H9 (cell line): ENCODE measurements at regions not wholly inside any gene's neighbourhood (a gene's known extent, or its start where the extent isn't known, plus 50 kb on each side); places are given as distances from the start of the nearest gene placed in this dataset.

ENCODE experiments used
- DNase-seq: peaks from one replicate; pipeline ENCODE4 v3.0.0-alpha.2; 2017
- H2AFZ ChIP-seq: one replicate; pipeline ENCODE4 v1.6.1; 2013; ENCODE audit warnings: mild to moderate bottlenecking, low read length, control low read depth, moderate library complexity
- H2AK5ac ChIP-seq: 2 replicates; pipeline ENCODE4 v1.6.1; 2013; ENCODE audit warnings: low read length, control low read depth, mixed read lengths; ENCODE audit not compliant: insufficient read length
- H2BK120ac ChIP-seq: one replicate; pipeline ENCODE4 v1.6.1; 2013; ENCODE audit warnings: low read depth, mild to moderate bottlenecking, low read length, control low read depth, inconsistent platforms; ENCODE audit not compliant: poor library complexity, severe bottlenecking
- H2BK12ac ChIP-seq: 2 replicates; pipeline ENCODE4 v1.6.1; 2013; ENCODE audit warnings: low read length, control low read depth, mixed read lengths, low read depth; ENCODE audit not compliant: insufficient read length
- H2BK15ac ChIP-seq: 2 replicates; pipeline ENCODE4 v1.6.1; 2013; ENCODE audit warnings: low read depth, low read length, control low read depth
- H2BK20ac ChIP-seq: one replicate; pipeline ENCODE4 v1.6.1; 2013; ENCODE audit warnings: low read depth, mild to moderate bottlenecking, low read length, control low read depth, inconsistent platforms; ENCODE audit not compliant: poor library complexity, severe bottlenecking
- H2BK5ac ChIP-seq: 2 replicates; pipeline ENCODE4 v1.6.1; 2013; ENCODE audit warnings: low read length, control low read depth, mixed read lengths; ENCODE audit not compliant: insufficient read length
- H3K14ac ChIP-seq: 2 replicates; pipeline ENCODE4 v1.6.1; 2013; ENCODE audit warnings: low read length, control low read depth; ENCODE audit not compliant: insufficient read depth
- H3K18ac ChIP-seq: 2 replicates; pipeline ENCODE4 v1.6.1; 2013; ENCODE audit warnings: low read depth, mild to moderate bottlenecking, mixed read lengths, low read length, control low read depth; ENCODE audit not compliant: insufficient read length
- H3K23ac ChIP-seq: 2 replicates; pipeline ENCODE4 v1.6.1; 2013; ENCODE audit warnings: low read length, control low read depth, mixed read lengths, low read depth; ENCODE audit not compliant: insufficient read length
- H3K23me2 ChIP-seq: 2 replicates; pipeline ENCODE4 v1.6.1; 2013; ENCODE audit warnings: low read depth, mild to moderate bottlenecking, mixed read lengths, low read length, control low read depth; ENCODE audit not compliant: insufficient read length, poor library complexity, severe bottlenecking
- H3K27ac ChIP-seq: 2 replicates; pipeline ENCODE4 v1.5.1; 2013; ENCODE audit warnings: low read length, control low read depth, mixed read lengths, low read depth; ENCODE audit not compliant: insufficient read length
- H3K27me3 ChIP-seq: 2 replicates; pipeline ENCODE4 v1.6.1; 2013; ENCODE audit warnings: low read length, control low read depth, inconsistent platforms; ENCODE audit not compliant: insufficient read depth
- H3K4ac ChIP-seq: 2 replicates; pipeline ENCODE4 v1.6.1; 2013; ENCODE audit warnings: low read depth, mild to moderate bottlenecking, control low read depth, inconsistent platforms, low read length, moderate library complexity
- H3K4me1 ChIP-seq: 2 replicates; pipeline ENCODE4 v1.6.1; 2013; ENCODE audit warnings: low read length, control low read depth, inconsistent platforms; ENCODE audit not compliant: insufficient read depth
- H3K4me2 ChIP-seq: 2 replicates; pipeline ENCODE4 v1.6.1; 2013; ENCODE audit warnings: low read length, control low read depth, mixed read lengths; ENCODE audit not compliant: insufficient read length, insufficient read depth
- H3K56ac ChIP-seq: 2 replicates; pipeline ENCODE4 v1.6.1; 2013; ENCODE audit warnings: low read depth, mild to moderate bottlenecking, mixed read lengths, low read length, control low read depth; ENCODE audit not compliant: insufficient read length
- H3K79me1 ChIP-seq: 2 replicates; pipeline ENCODE4 v1.6.1; 2013; ENCODE audit warnings: low read depth, mild to moderate bottlenecking, moderate library complexity, low read length, control low read depth, inconsistent platforms; ENCODE audit not compliant: insufficient read depth, poor library complexity, severe bottlenecking
- H3K79me2 ChIP-seq: 2 replicates; pipeline ENCODE4 v1.6.1; 2013; ENCODE audit warnings: low read length, control low read depth, inconsistent platforms; ENCODE audit not compliant: insufficient read depth
- H3K9ac ChIP-seq: 2 replicates; pipeline ENCODE4 v1.6.1; 2013; ENCODE audit warnings: low read length, control low read depth, mixed read lengths; ENCODE audit not compliant: insufficient read length; ENCODE audit errors: extremely low read depth
- H3K9me3 ChIP-seq: one replicate; pipeline ENCODE4 v1.6.1; 2013; ENCODE audit warnings: low read depth, low read length, inconsistent platforms; ENCODE audit not compliant: control insufficient read depth
- H3T11ph ChIP-seq: one replicate; pipeline ENCODE4 v1.6.1; 2013; ENCODE audit warnings: mild to moderate bottlenecking, low read length, control low read depth, inconsistent platforms
- H4K20me1 ChIP-seq: one replicate; pipeline ENCODE4 v1.6.1; 2013; ENCODE audit not compliant: control insufficient read depth, insufficient read length, insufficient read depth
- H4K5ac ChIP-seq: 2 replicates; pipeline ENCODE4 v1.6.1; 2013; ENCODE audit warnings: low read depth, mild to moderate bottlenecking, mixed read lengths, low read length, control low read depth; ENCODE audit not compliant: insufficient read length
- H4K8ac ChIP-seq: replicated peaks from 2 replicates; pipeline ENCODE4 v1.6.1; 2013; ENCODE audit warnings: low read length, control low read depth, mixed read lengths, low read depth; ENCODE audit not compliant: insufficient read length
- H4K91ac ChIP-seq: 2 replicates; pipeline ENCODE4 v1.6.1; 2013; ENCODE audit warnings: low read depth, mild to moderate bottlenecking, moderate library complexity, mixed read lengths, low read length, control low read depth; ENCODE audit not compliant: insufficient read length
- H3K27ac Mint-ChIP-seq, 3 experiments: 2 replicates in 2 of 3; 3 replicates in 1 of 3; pipeline ENCODE4 v1.8.0; 2020 to 2021; ENCODE audit warnings: mixed read lengths in 3 of 3, mild to moderate bottlenecking in 1 of 3, moderate library complexity in 1 of 3
- H3K27me3 Mint-ChIP-seq: 2 replicates; pipeline ENCODE4 v1.8.0; 2021; ENCODE audit warnings: low read depth, mild to moderate bottlenecking, moderate library complexity, mixed read lengths
- H3K36me3 Mint-ChIP-seq, 3 experiments: 2 replicates in 2 of 3; 3 replicates in 1 of 3; pipeline ENCODE4 v1.8.0; 2020 to 2021; ENCODE audit warnings: low read depth in 3 of 3, mixed read lengths in 3 of 3; ENCODE audit not compliant: insufficient read depth in 1 of 3
- H3K4me1 Mint-ChIP-seq, 2 experiments: 2 replicates each; pipeline ENCODE4 v1.8.0; 2020; ENCODE audit warnings: mixed read lengths in 2 of 2
- H3K4me3 Mint-ChIP-seq, 2 experiments: 2 replicates in 1 of 2; 3 replicates in 1 of 2; pipeline ENCODE4 v1.8.0; 2020 to 2021; ENCODE audit warnings: mild to moderate bottlenecking in 2 of 2, mixed read lengths in 2 of 2, moderate library complexity in 1 of 2
- H3K9me3 Mint-ChIP-seq, 2 experiments: 2 replicates in 1 of 2; 3 replicates in 1 of 2; pipeline ENCODE4 v1.8.0; 2020; ENCODE audit warnings: mild to moderate bottlenecking in 2 of 2, mixed read lengths in 2 of 2, moderate library complexity in 1 of 2
- WGBS: extraction: QIAGEN DNeasy Blood & Tissue Kit; methylation state at CpG from one replicate; pipeline ENCODE4 v1.1.7; 2013; ENCODE audit warnings: missing lambda C conversion rate, low lambda C conversion rate, mixed read lengths; ENCODE audit not compliant: insufficient read length; ENCODE audit errors: extremely low coverage; 5-methylcytosine and 5-hydroxymethylcytosine counted together
- TF ChIP-seq, protein P1 (sequence below): fragments of 200-600 bp; sonication (generic); conservative IDR thresholded peaks from 3 replicates; pipeline ENCODE4 v1.8.0; 2021; ENCODE audit warnings: antibody characterized with exemption, mild to moderate bottlenecking

DNA sequence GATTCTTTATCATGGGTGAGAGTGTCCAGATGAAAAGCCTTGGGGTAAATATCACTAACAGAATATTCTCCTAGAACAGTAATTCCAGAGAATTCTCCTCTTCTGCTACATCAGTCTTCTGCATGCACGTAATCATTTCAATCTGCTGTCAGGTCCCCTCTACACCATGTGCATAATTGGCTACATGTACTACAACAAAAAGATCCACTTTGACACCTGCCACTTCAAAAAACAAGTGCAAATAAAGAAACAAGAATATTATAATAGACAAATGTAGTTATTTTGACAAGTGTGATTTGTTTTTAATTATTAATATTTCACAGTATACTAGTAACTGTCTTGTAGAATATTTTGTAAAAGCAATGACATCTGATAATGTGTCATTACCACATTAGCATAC, 154.2 kb downstream of the SAMD5 start:
- Histone ChIP-seq H4K20me1 (no peaks in the 10 kb centered on the region), H3K9me3 (no peaks in the 10 kb centered on the region), H3K79me1 (no peaks in the 10 kb centered on the region), H2BK20ac (no peak overlapping the region), H3K23me2 (no peaks in the 10 kb centered on the region), H3K56ac (no peak overlapping the region), H2BK12ac (no peak overlapping the region), H3K4me2 (no peak overlapping the region), H2AFZ (no peak overlapping the region), H3K4ac (no peak overlapping the region), H3K79me2 (no peaks in the 10 kb centered on the region), H3K9ac (no peak overlapping the region), H4K5ac (no peak overlapping the region), H3K14ac (no peak overlapping the region), H3K27ac (no peak overlapping the region), H2BK5ac (no peak overlapping the region), H3T11ph (no peak overlapping the region), H4K8ac (no peak overlapping the region), H3K18ac (no peak overlapping the region), H3K27me3 (no peaks in the 10 kb centered on the region), H2BK15ac (no peak overlapping the region), H2BK120ac (no peak overlapping the region), H4K91ac (no peak overlapping the region), H2AK5ac (no peak overlapping the region), H3K4me1 (no peaks in the 10 kb centered on the region; the same call in 1 of the 2 replicates), H3K23ac (no peak overlapping the region)
- peaks cover 11 to 23% of the 10 kb centered on the region in 2 experiments for H3K4me1 Mint-ChIP-seq
- H3K27me3 Mint-ChIP-seq: no peaks in the 10 kb centered on the region
- no peaks in the 10 kb centered on the region for H3K36me3 Mint-ChIP-seq
- no peak overlapping the region for H3K27ac Mint-ChIP-seq
- WGBS: no CpG with 5 or more reads among the region's 1 CpG
- H3K4me3 Mint-ChIP-seq: no peak overlapping the region
- no peaks in the 10 kb centered on the region; a peak in 1 of 5 replicates for H3K9me3 Mint-ChIP-seq
- DNase-seq: no peak
- TF ChIP-seq, protein P1, sequence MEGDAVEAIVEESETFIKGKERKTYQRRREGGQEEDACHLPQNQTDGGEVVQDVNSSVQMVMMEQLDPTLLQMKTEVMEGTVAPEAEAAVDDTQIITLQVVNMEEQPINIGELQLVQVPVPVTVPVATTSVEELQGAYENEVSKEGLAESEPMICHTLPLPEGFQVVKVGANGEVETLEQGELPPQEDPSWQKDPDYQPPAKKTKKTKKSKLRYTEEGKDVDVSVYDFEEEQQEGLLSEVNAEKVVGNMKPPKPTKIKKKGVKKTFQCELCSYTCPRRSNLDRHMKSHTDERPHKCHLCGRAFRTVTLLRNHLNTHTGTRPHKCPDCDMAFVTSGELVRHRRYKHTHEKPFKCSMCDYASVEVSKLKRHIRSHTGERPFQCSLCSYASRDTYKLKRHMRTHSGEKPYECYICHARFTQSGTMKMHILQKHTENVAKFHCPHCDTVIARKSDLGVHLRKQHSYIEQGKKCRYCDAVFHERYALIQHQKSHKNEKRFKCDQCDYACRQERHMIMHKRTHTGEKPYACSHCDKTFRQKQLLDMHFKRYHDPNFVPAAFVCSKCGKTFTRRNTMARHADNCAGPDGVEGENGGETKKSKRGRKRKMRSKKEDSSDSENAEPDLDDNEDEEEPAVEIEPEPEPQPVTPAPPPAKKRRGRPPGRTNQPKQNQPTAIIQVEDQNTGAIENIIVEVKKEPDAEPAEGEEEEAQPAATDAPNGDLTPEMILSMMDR: no peak
